Brain microvascular endothelial cell (primary cell): ENCODE measurements at regions not wholly inside any gene's neighbourhood (a gene's known extent, or its start where the extent isn't known, plus 50 kb on each side); places are given as distances from the start of the nearest gene placed in this dataset.

ENCODE experiments used
- DNase-seq: peaks from one replicate; pipeline ENCODE4 v3.0.0-alpha.2; 2020
- H3K27ac ChIP-seq: fragments of 250-450 bp; sonication (Bioruptor Pico); 2 replicates; pipeline ENCODE4 v1.5.1; 2020; ENCODE audit warnings: mild to moderate bottlenecking, moderate library complexity
- H3K27me3 ChIP-seq: fragments of 250-450 bp; sonication (Bioruptor Pico); replicated peaks from 2 replicates; pipeline ENCODE4 v1.5.1; 2020; ENCODE audit warnings: mild to moderate bottlenecking
- H3K36me3 ChIP-seq: fragments of 250-450 bp; sonication (Bioruptor Pico); replicated peaks from 2 replicates; pipeline ENCODE4 v1.5.1; 2020; ENCODE audit warnings: mild to moderate bottlenecking
- H3K4me3 ChIP-seq: 2 replicates; pipeline ENCODE4 v1.5.1; 2011; ENCODE audit warnings: low read depth, mild to moderate bottlenecking, control low read depth, low read length, moderate library complexity
- CTCF ChIP-seq: IDR thresholded peaks from 2 replicates; pipeline ENCODE4 v1.5.1; 2011; ENCODE audit warnings: low read depth, mild to moderate bottlenecking, moderate library complexity, low read length, control low read depth, inconsistent platforms; ENCODE audit errors: missing control alignments
- in situ Hi-C: cut with HindIII; loops from 2 replicates; pipeline ENCODE4 v1.10.0; 2017; ENCODE audit warnings: low sequenced_read_pairs, low pct_ligation_motif_present

DNA sequence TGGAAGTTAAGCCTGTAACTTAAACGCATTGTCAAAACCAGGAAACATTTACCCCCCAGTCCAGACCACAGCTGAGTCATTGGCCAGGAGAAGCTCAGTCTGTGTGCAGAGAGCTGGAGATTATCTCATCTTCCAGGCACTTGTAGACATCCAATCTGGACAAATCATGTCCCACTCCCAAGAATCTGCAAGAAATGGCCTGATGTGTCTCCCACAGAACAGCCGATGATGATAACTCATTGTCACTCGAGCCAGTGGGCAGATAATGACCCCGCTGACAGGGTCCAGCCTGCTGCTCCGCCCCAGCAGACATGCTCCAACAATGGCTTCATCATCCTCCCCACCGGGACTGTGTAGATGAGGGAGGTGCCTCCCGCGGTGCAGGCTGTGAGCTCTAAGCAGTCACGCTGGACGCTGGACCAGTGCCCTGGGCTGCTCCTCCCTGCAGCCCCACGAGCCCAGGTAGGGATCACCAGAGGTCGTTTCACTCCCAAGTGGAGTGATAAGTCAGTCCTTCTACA is 322.5 kb downstream of the C16orf95 start:
- DNase-seq: peak; percentile 93
- no peak for TF ChIP-seq CTCF
- in situ Hi-C loops: no loop called here
- no peaks in the 10 kb centered on the region for H3K36me3 ChIP-seq
- peak overlapping the region; percentile 70 for H3K27ac ChIP-seq
- no peaks in the 10 kb centered on the region for H3K27me3 ChIP-seq
- peak overlapping the region; percentile 38 for H3K4me3 ChIP-seq

GRCh38 chr16:86995456-86995855 is 321.7 kb downstream of the C16orf95 start:
- no peak for DNase-seq
- in situ Hi-C loops: no loop called here
- H3K27ac ChIP-seq: no peak overlapping the region
- no peak for TF ChIP-seq CTCF
- H3K27me3 ChIP-seq: no peaks in the 10 kb centered on the region
- H3K36me3 ChIP-seq: no peaks in the 10 kb centered on the region
- no peak overlapping the region for H3K4me3 ChIP-seq

DNA sequence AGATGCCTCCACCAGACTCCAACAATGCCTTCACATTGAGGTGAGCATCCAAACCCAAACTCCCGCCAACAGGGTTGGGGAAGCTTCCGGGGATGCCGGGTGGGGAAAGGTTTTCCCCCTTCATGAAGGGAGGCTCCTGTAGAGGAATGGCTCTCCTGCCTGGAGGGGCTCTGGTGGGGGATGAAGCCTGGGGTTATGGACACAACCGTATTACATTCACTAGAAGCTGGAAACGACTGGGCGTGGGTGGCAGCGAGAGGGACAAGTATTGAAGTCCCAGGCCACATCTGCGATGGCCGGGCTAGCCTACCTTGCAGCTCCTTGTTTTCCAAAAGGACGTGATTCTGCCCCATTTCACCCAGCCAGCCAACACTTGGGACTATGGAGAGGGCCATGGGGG is 321.1 kb downstream of the C16orf95 start:
- no peak for DNase-seq
- TF ChIP-seq CTCF: no peak
- no peaks in the 10 kb centered on the region for H3K36me3 ChIP-seq
- H3K27ac ChIP-seq: no peak overlapping the region
- in situ Hi-C loops: no loop called here
- no peak overlapping the region for H3K4me3 ChIP-seq
- H3K27me3 ChIP-seq: no peaks in the 10 kb centered on the region

DNA sequence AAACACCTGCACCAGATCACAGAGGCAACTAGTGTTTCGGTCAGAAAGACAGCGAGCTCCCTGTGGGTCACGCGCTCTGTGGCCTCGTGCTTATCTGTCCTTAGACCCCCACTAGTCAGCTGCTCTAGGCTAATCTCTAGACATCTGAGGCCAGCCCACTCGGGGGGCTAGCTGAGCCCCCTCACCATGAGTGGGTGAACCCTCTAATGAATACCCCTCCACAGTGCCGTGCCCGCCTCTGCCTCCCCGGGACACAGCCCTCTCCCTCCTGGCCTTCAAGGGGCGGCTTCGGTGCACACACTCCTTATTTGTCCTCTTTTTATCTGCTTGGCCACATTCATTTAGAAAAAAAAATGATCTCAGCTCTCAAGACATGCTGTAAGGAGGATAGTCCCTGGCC is 320.1 kb downstream of the C16orf95 start:
- in situ Hi-C loops: no loop called here

GRCh38 chr16:86998196-86999001 is 318.8 kb downstream of the C16orf95 start:
- Histone ChIP-seq H3K4me3 (no peak overlapping the region), H3K36me3 (no peaks in the 10 kb centered on the region), H3K27me3 (no peaks in the 10 kb centered on the region), H3K27ac (no peak overlapping the region)
- no peak for TF ChIP-seq CTCF
- no peak for DNase-seq
- in situ Hi-C loops: no loop called here

More for the DNA sequence above, 320.1 kb downstream of the C16orf95 start:
- DNase-seq: no peak
- H3K27ac ChIP-seq: no peak overlapping the region
- no peaks in the 10 kb centered on the region for H3K27me3 ChIP-seq
- no peaks in the 10 kb centered on the region for H3K36me3 ChIP-seq
- no peak for TF ChIP-seq CTCF
- no peak overlapping the region for H3K4me3 ChIP-seq
